ENCODE measurements at regions not wholly inside any gene's neighbourhood (a gene's known extent, or its start where the extent isn't known, plus 50 kb on each side); places are given as distances from the start of the nearest gene placed in this dataset.

- TF ChIP-seq, protein P1, sequence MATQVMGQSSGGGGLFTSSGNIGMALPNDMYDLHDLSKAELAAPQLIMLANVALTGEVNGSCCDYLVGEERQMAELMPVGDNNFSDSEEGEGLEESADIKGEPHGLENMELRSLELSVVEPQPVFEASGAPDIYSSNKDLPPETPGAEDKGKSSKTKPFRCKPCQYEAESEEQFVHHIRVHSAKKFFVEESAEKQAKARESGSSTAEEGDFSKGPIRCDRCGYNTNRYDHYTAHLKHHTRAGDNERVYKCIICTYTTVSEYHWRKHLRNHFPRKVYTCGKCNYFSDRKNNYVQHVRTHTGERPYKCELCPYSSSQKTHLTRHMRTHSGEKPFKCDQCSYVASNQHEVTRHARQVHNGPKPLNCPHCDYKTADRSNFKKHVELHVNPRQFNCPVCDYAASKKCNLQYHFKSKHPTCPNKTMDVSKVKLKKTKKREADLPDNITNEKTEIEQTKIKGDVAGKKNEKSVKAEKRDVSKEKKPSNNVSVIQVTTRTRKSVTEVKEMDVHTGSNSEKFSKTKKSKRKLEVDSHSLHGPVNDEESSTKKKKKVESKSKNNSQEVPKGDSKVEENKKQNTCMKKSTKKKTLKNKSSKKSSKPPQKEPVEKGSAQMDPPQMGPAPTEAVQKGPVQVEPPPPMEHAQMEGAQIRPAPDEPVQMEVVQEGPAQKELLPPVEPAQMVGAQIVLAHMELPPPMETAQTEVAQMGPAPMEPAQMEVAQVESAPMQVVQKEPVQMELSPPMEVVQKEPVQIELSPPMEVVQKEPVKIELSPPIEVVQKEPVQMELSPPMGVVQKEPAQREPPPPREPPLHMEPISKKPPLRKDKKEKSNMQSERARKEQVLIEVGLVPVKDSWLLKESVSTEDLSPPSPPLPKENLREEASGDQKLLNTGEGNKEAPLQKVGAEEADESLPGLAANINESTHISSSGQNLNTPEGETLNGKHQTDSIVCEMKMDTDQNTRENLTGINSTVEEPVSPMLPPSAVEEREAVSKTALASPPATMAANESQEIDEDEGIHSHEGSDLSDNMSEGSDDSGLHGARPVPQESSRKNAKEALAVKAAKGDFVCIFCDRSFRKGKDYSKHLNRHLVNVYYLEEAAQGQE (IDR thresholded peaks at IDR 0.05; ENCODE audit: insufficient read depth in 1 of 2, low read depth in 2 of 2, low read length in 1 of 2), result no peak
- TF ChIP-seq, protein P2, sequence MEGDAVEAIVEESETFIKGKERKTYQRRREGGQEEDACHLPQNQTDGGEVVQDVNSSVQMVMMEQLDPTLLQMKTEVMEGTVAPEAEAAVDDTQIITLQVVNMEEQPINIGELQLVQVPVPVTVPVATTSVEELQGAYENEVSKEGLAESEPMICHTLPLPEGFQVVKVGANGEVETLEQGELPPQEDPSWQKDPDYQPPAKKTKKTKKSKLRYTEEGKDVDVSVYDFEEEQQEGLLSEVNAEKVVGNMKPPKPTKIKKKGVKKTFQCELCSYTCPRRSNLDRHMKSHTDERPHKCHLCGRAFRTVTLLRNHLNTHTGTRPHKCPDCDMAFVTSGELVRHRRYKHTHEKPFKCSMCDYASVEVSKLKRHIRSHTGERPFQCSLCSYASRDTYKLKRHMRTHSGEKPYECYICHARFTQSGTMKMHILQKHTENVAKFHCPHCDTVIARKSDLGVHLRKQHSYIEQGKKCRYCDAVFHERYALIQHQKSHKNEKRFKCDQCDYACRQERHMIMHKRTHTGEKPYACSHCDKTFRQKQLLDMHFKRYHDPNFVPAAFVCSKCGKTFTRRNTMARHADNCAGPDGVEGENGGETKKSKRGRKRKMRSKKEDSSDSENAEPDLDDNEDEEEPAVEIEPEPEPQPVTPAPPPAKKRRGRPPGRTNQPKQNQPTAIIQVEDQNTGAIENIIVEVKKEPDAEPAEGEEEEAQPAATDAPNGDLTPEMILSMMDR (IDR thresholded peaks at IDR 0.05), result no peak
- no peak for TF ChIP-seq POLR2AphosphoS5 (IDR thresholded peaks at IDR 0.05; ENCODE audit: low read depth, low read length)
These were observed 181.7 kb downstream of the GALC start for GRCh38 chr14:87811246-87811645.

Measured in Panc1 (cell line).